ENCODE measurements at regions not wholly inside any gene's neighbourhood (a gene's known extent, or its start where the extent isn't known, plus 50 kb on each side); places are given as distances from the start of the nearest gene placed in this dataset.

DNA sequence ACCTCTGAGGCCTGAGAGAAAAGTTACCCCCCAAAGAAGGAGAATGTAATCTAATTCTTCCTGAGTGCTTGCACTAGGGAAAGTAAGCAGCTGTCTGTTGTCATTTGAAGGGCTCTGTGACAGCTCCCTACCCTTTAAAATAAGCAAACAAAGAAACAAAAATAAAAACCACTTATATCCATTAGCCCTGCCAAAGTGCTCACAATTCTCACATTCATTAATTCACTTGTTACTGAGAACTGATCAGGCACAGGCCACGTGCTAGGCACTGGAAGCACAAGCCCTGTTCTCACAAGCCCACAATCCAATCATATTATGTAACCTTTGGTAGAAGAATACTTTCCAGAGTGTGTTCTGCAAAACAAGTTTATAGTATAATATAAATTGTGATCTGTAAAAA lies 199.4 kb downstream of the ZC3H11B start:
- TF ChIP-seq, protein P1, sequence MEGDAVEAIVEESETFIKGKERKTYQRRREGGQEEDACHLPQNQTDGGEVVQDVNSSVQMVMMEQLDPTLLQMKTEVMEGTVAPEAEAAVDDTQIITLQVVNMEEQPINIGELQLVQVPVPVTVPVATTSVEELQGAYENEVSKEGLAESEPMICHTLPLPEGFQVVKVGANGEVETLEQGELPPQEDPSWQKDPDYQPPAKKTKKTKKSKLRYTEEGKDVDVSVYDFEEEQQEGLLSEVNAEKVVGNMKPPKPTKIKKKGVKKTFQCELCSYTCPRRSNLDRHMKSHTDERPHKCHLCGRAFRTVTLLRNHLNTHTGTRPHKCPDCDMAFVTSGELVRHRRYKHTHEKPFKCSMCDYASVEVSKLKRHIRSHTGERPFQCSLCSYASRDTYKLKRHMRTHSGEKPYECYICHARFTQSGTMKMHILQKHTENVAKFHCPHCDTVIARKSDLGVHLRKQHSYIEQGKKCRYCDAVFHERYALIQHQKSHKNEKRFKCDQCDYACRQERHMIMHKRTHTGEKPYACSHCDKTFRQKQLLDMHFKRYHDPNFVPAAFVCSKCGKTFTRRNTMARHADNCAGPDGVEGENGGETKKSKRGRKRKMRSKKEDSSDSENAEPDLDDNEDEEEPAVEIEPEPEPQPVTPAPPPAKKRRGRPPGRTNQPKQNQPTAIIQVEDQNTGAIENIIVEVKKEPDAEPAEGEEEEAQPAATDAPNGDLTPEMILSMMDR (optimal IDR thresholded peaks at IDR 0.05 in 1 of 3, IDR thresholded peaks at IDR 0.05 in 1 of 3, conservative IDR thresholded peaks at IDR 0.05 in 1 of 3; ENCODE audit: extremely low read depth in 1 of 3, insufficient read depth in 2 of 3, low read length in 3 of 3): no peak
- TF ChIP-seq EZH2 (IDR thresholded peaks at IDR 0.05; ENCODE audit: low read length): no peak
